CD4-positive, alpha-beta memory T cell (primary cell): ENCODE measurements at regions not wholly inside any gene's neighbourhood (a gene's known extent, or its start where the extent isn't known, plus 50 kb on each side); places are given as distances from the start of the nearest gene placed in this dataset.

Experiments used
- CTCF ChIA-PET: fragments of 350-600 bp; sonication (Branson Sonifier 250); formaldehyde crosslinking; loops from one replicate; lab custom pipeline; 2021; ENCODE audit warnings: inconsistent platforms; ENCODE audit not compliant: partially characterized antibody; lab: Charles Lee
- POLR2A ChIA-PET: fragments of 350-600 bp; sonication (Branson Sonifier 250); formaldehyde crosslinking; loops from one replicate; lab custom pipeline; 2021; ENCODE audit not compliant: partially characterized antibody; lab: Charles Lee
- DNase-seq, 5 donors: peaks; one replicate each; pipeline versions ENCODE4 v3.0.0 to v3.0.0-alpha.2; 2020 to 2022; ENCODE audit warnings: mixed read lengths in 1 of 5
- H3K27ac ChIP-seq: one replicate; pipeline ENCODE4 v1.7.0; 2013; ENCODE audit warnings: low read depth, low read length
- H3K27me3 ChIP-seq: 2 replicates; pipeline ENCODE4 v1.7.0; 2013; ENCODE audit warnings: mild to moderate bottlenecking, low read length, moderate library complexity; ENCODE audit not compliant: insufficient read depth
- H3K36me3 ChIP-seq: 2 replicates; pipeline ENCODE4 v1.7.0; 2013; ENCODE audit warnings: mild to moderate bottlenecking, low read length, moderate library complexity; ENCODE audit not compliant: insufficient read depth
- H3K4me1 ChIP-seq: 2 replicates; pipeline ENCODE4 v1.7.0; 2013; ENCODE audit warnings: mild to moderate bottlenecking, low read length, moderate library complexity; ENCODE audit not compliant: insufficient read depth
- H3K4me3 ChIP-seq, 2 donors: one replicate each; pipeline ENCODE4 v1.7.0; 2013; ENCODE audit warnings: low read length in 2 of 2, mild to moderate bottlenecking in 1 of 2
- H3K9me3 ChIP-seq, 2 donors: one replicate each; pipeline ENCODE4 v1.7.0; 2013; ENCODE audit warnings: low read length in 2 of 2, control low read depth in 1 of 2; ENCODE audit not compliant: control insufficient read depth in 1 of 2
- H3K27ac Mint-ChIP-seq, 7 donors: one replicate each; pipeline ENCODE4 v1.8.0; 2020 to 2021; ENCODE audit warnings: mixed read lengths in 7 of 7, mild to moderate bottlenecking in 6 of 7, inconsistent platforms in 3 of 7, moderate library complexity in 3 of 7
- H3K27me3 Mint-ChIP-seq, 2 donors: one replicate each; pipeline ENCODE4 v1.8.0; 2020 to 2021; ENCODE audit warnings: mixed read lengths in 2 of 2
- H3K36me3 Mint-ChIP-seq, 2 donors: one replicate each; pipeline ENCODE4 v1.8.0; 2020 to 2021; ENCODE audit warnings: mixed read lengths in 2 of 2, inconsistent platforms in 1 of 2, mild to moderate bottlenecking in 1 of 2
- H3K4me1 Mint-ChIP-seq, 4 donors: one replicate each; pipeline ENCODE4 v1.8.0; 2020 to 2021; ENCODE audit warnings: mixed read lengths in 4 of 4, mild to moderate bottlenecking in 1 of 4
- H3K4me3 Mint-ChIP-seq, 8 donors: one replicate each; pipeline ENCODE4 v1.8.0; 2020 to 2021; ENCODE audit warnings: mixed read lengths in 8 of 8, mild to moderate bottlenecking in 7 of 8, moderate library complexity in 6 of 8, inconsistent platforms in 3 of 8
- H3K9me3 Mint-ChIP-seq, 8 donors: one replicate each; pipeline ENCODE4 v1.8.0; 2020 to 2021; ENCODE audit warnings: mixed read lengths in 8 of 8, mild to moderate bottlenecking in 5 of 8, inconsistent platforms in 3 of 8, moderate library complexity in 1 of 8
- intact Hi-C: fragments of 100-400 bp; cut with micrococcal nuclease; formaldehyde crosslinking; loops from one replicate; pipeline ENCODE4 v1.15.1; 2023

DNA sequence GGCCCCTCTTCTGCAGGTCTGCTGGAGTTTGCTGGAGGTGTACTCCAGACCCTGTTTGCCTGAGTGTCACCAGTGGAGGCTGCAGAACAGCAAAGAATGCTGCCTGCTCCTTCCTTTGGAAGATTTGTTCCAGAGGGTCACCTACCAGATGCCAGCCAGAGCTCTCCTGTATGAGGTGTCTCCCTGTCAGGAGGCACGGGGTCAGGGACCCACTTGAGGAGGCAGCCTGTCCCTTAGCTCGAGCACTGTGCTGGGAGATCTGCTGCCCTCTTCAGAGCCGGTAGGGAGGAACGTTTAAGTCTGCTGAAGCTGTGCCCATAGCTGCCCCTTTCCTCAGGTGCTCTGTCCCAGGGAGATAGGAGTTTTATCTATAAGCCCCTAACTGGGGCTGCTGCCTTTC is 207.9 kb downstream of the FAT3 start:
- POLR2A ChIA-PET: no interaction called here
- H3K27me3 Mint-ChIP-seq: no peaks in the 10 kb centered on the region
- intact Hi-C loops: no loop called here

DNA sequence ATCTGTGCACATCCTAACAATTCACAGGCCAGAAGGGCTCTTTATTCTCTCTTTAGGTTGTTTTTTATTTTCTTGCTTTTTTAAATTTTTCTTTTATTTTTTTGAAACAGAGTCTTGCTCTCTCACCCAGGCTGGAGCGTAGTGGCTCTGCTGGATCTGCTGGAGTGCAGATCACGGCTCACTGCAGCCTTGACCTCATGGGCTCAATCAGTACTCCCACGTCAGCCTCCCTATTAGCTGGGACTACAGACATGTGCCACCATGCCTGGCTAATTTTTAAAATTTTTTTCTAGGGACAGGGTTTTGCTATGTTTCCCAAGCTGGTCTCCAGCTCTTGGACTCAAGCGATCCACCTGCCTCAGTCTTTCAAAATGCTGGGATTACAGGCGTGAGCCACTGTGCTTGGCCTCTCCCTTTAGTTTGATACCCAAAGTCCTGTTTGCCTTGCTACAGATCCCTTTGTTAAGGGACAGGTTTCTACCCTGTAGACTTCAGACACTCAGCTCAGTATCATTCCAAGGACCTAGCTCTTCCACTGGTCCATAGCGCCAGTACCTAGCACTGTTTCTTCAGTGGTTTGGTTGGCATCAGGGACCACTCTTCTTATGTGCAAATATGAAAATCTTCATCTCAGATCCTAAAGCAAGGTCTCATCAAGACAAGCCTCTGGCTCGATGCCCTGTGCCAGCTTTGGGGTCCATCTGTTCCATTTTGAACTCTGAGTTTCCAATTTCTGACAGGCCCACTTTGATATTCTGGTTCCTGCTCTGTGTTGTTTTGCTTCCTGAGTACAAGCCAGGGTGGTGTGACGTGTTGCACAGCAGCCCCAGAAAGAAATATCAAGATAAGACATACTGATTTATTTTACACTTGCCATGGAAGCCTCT is 211.7 kb downstream of the FAT3 start:
- ChIA-PET POLR2A (no interaction called here), CTCF (no interaction called here)
- Mint-ChIP-seq H3K9me3 (peaks cover 0 to 4% (median 0%) of the 10 kb centered on the region in 8 donors), H3K4me3 (no peak overlapping the region), H3K27me3 (no peaks in the 10 kb centered on the region), H3K36me3 (no peaks in the 10 kb centered on the region), H3K27ac (no peak overlapping the region), H3K4me1 (no peaks in the 10 kb centered on the region)
- H3K4me3 ChIP-seq: no peak overlapping the region
- H3K36me3 ChIP-seq: no peaks in the 10 kb centered on the region
- no peaks in the 10 kb centered on the region for H3K4me1 ChIP-seq
- no peak for DNase-seq
- H3K27ac ChIP-seq: no peak overlapping the region
- H3K9me3 ChIP-seq: no peaks in the 10 kb centered on the region
- H3K27me3 ChIP-seq: no peaks in the 10 kb centered on the region
- intact Hi-C loops: no loop called here

More for the DNA sequence above, 207.9 kb downstream of the FAT3 start:
- Histone ChIP-seq H3K27ac (no peak overlapping the region), H3K9me3 (no peaks in the 10 kb centered on the region), H3K27me3 (no peaks in the 10 kb centered on the region), H3K4me1 (no peaks in the 10 kb centered on the region), H3K36me3 (no peaks in the 10 kb centered on the region), H3K4me3 (no peak overlapping the region)
- no peaks in the 10 kb centered on the region for H3K4me1 Mint-ChIP-seq
- H3K4me3 Mint-ChIP-seq: no peak overlapping the region
- H3K27ac Mint-ChIP-seq: no peak overlapping the region
- no peaks in the 10 kb centered on the region for H3K36me3 Mint-ChIP-seq
- peaks cover 0 to 7% (median 3%) of the 10 kb centered on the region in 8 donors for H3K9me3 Mint-ChIP-seq
- CTCF ChIA-PET: no interaction called here
- DNase-seq: no peak

DNA sequence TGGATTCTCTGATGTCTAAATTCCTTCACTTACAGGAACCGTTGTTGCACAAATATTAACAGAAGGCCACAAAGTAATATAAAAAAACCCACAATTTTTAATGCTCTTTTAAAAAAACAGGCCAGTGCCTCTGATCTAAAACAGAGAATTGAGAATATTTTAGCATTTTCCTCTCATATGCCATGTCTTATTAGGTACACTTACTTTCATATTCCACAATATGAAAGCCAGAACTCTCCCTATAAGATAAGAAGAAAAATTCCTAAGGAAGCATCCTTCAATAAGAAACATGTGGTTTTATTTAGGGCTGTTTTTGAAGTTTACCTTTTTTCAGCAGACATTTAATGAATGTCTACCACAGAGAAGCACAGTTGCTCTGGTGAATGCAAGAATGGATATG is 214.5 kb downstream of the FAT3 start:
- H3K36me3 Mint-ChIP-seq: no peaks in the 10 kb centered on the region
- no peaks in the 10 kb centered on the region for H3K4me1 ChIP-seq
- H3K4me3 ChIP-seq: no peak overlapping the region
- no peak for DNase-seq
- no peak overlapping the region for H3K4me3 Mint-ChIP-seq
- H3K27ac Mint-ChIP-seq: no peak overlapping the region
- no peaks in the 10 kb centered on the region for H3K36me3 ChIP-seq
- intact Hi-C loops: no loop called here
- H3K27ac ChIP-seq: no peak overlapping the region
- POLR2A ChIA-PET: no interaction called here
- peaks cover 0 to 4% (median 0%) of the 10 kb centered on the region in 8 donors for H3K9me3 Mint-ChIP-seq
- CTCF ChIA-PET: no interaction called here
- H3K9me3 ChIP-seq: no peaks in the 10 kb centered on the region
- H3K27me3 Mint-ChIP-seq: no peaks in the 10 kb centered on the region
- no peaks in the 10 kb centered on the region for H3K4me1 Mint-ChIP-seq
- no peaks in the 10 kb centered on the region for H3K27me3 ChIP-seq

DNA sequence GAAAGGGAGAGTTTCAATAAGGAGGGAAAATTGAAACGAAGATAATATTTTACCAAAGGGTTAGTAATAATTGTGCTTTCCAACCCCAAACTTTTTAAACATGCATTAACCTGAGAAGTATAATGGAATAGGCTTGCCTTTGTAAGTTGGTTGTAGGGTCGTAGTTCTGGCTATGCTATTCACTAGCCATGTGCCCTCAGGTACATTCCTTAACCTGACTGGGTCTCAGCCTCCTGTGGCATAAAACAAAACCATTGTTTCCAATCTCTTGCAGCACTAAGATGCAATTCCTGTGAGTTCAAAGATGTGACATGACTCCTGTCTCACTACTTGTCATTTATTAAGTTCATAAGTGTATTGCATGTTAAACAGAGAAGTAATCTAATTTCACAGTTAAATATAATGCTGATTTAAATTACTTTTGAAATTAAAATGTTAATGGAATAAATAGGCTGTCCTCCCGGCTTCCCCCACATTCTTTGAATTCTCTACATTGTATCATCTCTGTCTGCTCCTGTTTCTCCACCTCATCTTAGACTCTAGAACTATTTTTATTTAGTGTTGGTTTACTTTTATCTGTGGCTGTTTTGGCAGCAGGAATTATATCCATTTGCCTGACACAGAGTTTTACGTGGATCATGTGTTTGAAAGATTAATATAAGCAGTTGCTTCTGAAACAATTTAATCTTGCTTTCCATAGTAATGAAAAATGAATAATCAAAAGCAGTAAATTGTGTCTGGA is 216.3 kb downstream of the FAT3 start:
- Mint-ChIP-seq H3K27me3 (no peaks in the 10 kb centered on the region), H3K4me3 (no peak overlapping the region), H3K4me1 (no peaks in the 10 kb centered on the region), H3K27ac (no peak overlapping the region), H3K36me3 (no peaks in the 10 kb centered on the region), H3K9me3 (peaks cover 0 to 4% (median 0%) of the 10 kb centered on the region in 8 donors)
- Histone ChIP-seq H3K4me1 (no peaks in the 10 kb centered on the region), H3K27me3 (no peaks in the 10 kb centered on the region), H3K36me3 (no peaks in the 10 kb centered on the region), H3K9me3 (no peaks in the 10 kb centered on the region), H3K27ac (no peak overlapping the region), H3K4me3 (no peak overlapping the region)
- ChIA-PET CTCF (no interaction called here), POLR2A (no interaction called here)
- no peak for DNase-seq
- intact Hi-C loops: no loop called here

DNA sequence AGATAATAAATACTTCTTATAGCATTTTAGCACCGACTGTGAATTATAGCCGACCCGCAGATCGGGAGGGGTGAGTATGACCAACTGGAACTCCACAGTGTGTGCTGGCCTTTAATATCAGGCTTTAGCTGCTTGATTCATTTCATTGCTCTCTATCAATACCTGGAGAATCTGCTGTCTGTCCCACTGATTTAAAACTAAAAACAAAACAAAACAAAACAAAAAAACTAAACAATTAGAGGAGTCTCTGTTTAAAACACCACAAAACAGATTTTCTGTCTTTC is 216.8 kb downstream of the FAT3 start:
- no peak overlapping the region for H3K4me3 Mint-ChIP-seq
- H3K36me3 ChIP-seq: no peaks in the 10 kb centered on the region
- ChIA-PET CTCF (no interaction called here), POLR2A (no interaction called here)
- no peak overlapping the region for H3K27ac ChIP-seq
- H3K27me3 ChIP-seq: no peaks in the 10 kb centered on the region
- H3K27me3 Mint-ChIP-seq: no peaks in the 10 kb centered on the region
- H3K9me3 ChIP-seq: no peaks in the 10 kb centered on the region
- peaks cover 0 to 4% (median 0%) of the 10 kb centered on the region in 8 donors for H3K9me3 Mint-ChIP-seq
- H3K27ac Mint-ChIP-seq: no peak overlapping the region
- H3K4me3 ChIP-seq: no peak overlapping the region
- H3K36me3 Mint-ChIP-seq: no peaks in the 10 kb centered on the region
- no peaks in the 10 kb centered on the region for H3K4me1 Mint-ChIP-seq
- DNase-seq: no peak
- H3K4me1 ChIP-seq: no peaks in the 10 kb centered on the region
- intact Hi-C loops: no loop called here

DNA sequence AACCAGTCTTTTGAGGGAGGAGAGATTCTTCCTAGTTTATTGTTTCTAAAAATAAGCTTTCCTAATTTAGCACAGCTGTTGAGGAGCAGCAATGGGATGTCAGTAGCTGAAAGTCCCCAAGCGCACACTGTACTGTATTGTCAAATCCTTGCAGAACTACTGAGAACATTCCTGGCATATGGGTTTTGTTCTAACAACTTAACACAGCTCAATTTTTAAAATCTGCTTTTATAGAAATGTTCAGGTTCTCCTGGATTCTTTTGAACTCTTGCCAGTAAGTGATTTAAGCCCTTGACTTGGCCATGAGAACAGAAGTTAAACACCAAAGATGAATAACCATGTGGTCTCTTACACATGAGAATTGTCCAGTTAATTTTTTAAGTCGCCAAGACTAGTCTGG is 218.6 kb downstream of the FAT3 start:
- H3K4me1 ChIP-seq: no peaks in the 10 kb centered on the region
- no peaks in the 10 kb centered on the region for H3K27me3 ChIP-seq
- H3K4me1 Mint-ChIP-seq: no peaks in the 10 kb centered on the region
- intact Hi-C loops: no loop called here
- H3K4me3 Mint-ChIP-seq: no peak overlapping the region
- peaks cover 0 to 4% (median 0%) of the 10 kb centered on the region in 8 donors for H3K9me3 Mint-ChIP-seq
- no peaks in the 10 kb centered on the region for H3K36me3 ChIP-seq
- H3K36me3 Mint-ChIP-seq: no peaks in the 10 kb centered on the region
- no peak for DNase-seq
- H3K9me3 ChIP-seq: no peaks in the 10 kb centered on the region
- ChIA-PET CTCF (no interaction called here), POLR2A (no interaction called here)
- H3K4me3 ChIP-seq: no peak overlapping the region
- no peak overlapping the region for H3K27ac Mint-ChIP-seq
- H3K27me3 Mint-ChIP-seq: no peaks in the 10 kb centered on the region
- H3K27ac ChIP-seq: no peak overlapping the region

DNA sequence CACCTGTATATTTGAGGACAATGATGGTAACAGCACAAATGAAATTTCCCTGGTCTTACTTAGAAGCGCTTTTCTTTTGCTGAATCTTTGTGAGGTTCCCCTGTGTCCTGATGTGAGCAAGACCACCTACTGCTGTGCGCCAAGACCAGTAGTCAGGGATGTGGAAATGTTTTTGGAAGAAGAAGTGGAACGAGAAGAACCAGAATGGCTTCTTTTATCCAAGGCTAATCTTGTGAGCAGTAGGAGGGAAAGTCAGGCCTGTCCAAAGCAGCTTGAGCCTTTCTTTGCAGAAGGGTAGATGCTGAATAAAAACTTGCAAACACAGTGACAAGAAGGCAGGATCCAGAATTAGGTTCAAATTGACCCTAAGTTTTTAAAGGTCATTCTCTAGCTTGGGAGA is 223.0 kb downstream of the FAT3 start:
- intact Hi-C loops: no loop called here

More for the DNA sequence above, 223.0 kb downstream of the FAT3 start:
- Histone ChIP-seq H3K27me3 (no peaks in the 10 kb centered on the region), H3K9me3 (no peaks in the 10 kb centered on the region), H3K4me3 (no peak overlapping the region), H3K27ac (no peak overlapping the region), H3K4me1 (no peaks in the 10 kb centered on the region), H3K36me3 (no peaks in the 10 kb centered on the region)
- no peak for DNase-seq
- Mint-ChIP-seq H3K27me3 (peaks cover 0 to 1% of the 10 kb centered on the region in 2 donors), H3K36me3 (no peaks in the 10 kb centered on the region), H3K27ac (no peak overlapping the region), H3K4me1 (no peaks in the 10 kb centered on the region), H3K4me3 (no peak overlapping the region), H3K9me3 (peaks cover 0 to 5% (median 0%) of the 10 kb centered on the region in 8 donors)
- CTCF ChIA-PET: no interaction called here
- POLR2A ChIA-PET: no interaction called here
